ENCODE measurements at regions not wholly inside any gene's neighbourhood (a gene's known extent, or its start where the extent isn't known, plus 50 kb on each side); places are given as distances from the start of the nearest gene placed in this dataset.

GRCh38 chr14:37894463-37894862, 299.0 kb downstream of the TTC6 start:
- no peaks in the 10 kb centered on the region for H3K79me2 ChIP-seq (ENCODE audit: insufficient read depth, low read length)
- H3K27me3 ChIP-seq (ENCODE audit: insufficient read depth, low read length), result no peaks in the 10 kb centered on the region
- no peaks in the 10 kb centered on the region for H3K4me1 ChIP-seq (ENCODE audit: insufficient read depth, low read length)
- H3K9me3 ChIP-seq (ENCODE audit: low read depth, low read length), result no peaks in the 10 kb centered on the region
- no peak overlapping the region for H3K4me2 ChIP-seq (ENCODE audit: insufficient read depth, low read length)
- no peaks in the 10 kb centered on the region for H3K36me3 ChIP-seq (ENCODE audit: insufficient read depth, low read length)
- H3K27ac ChIP-seq (ENCODE audit: low read depth, low read length), result no peak overlapping the region
- no peaks in the 10 kb centered on the region for H4K20me1 ChIP-seq (ENCODE audit: insufficient read depth, low read length)
- no peak for TF ChIP-seq CTCF (IDR thresholded peaks at IDR 0.05; ENCODE audit: extremely low read depth, low read depth, low read length)
- no peak overlapping the region for H3K4me3 ChIP-seq (ENCODE audit: insufficient read depth, low read length)
- no peak for DNase-seq (ENCODE audit: insufficient read length, low spot score, missing footprints)
- no peak overlapping the region for H2AFZ ChIP-seq (ENCODE audit: low read length)

GRCh38 chr14:37899365-37899764, 303.9 kb downstream of the TTC6 start:
- H3K79me2 ChIP-seq (ENCODE audit: insufficient read depth, low read length), result no peaks in the 10 kb centered on the region
- H3K4me1 ChIP-seq (ENCODE audit: insufficient read depth, low read length), result peaks cover 8% of the 10 kb centered on the region
- no peaks in the 10 kb centered on the region for H3K27me3 ChIP-seq (ENCODE audit: insufficient read depth, low read length)
- H3K36me3 ChIP-seq (ENCODE audit: insufficient read depth, low read length), result no peaks in the 10 kb centered on the region
- no peak overlapping the region for H3K27ac ChIP-seq (ENCODE audit: low read depth, low read length)
- H3K9me3 ChIP-seq (ENCODE audit: low read depth, low read length), result no peaks in the 10 kb centered on the region
- no peaks in the 10 kb centered on the region for H4K20me1 ChIP-seq (ENCODE audit: insufficient read depth, low read length)
- H3K4me2 ChIP-seq (ENCODE audit: insufficient read depth, low read length), result no peak overlapping the region
- no peak for TF ChIP-seq CTCF (IDR thresholded peaks at IDR 0.05; ENCODE audit: extremely low read depth, low read depth, low read length)
- no peak overlapping the region for H2AFZ ChIP-seq (ENCODE audit: low read length)
- H3K4me3 ChIP-seq (ENCODE audit: insufficient read depth, low read length), result no peak overlapping the region
- DNase-seq (ENCODE audit: insufficient read length, low spot score, missing footprints), result no peak

GRCh38 chr14:37900561-37900960, 305.1 kb downstream of the TTC6 start:
- Histone ChIP-seq H3K79me2 (ENCODE audit: insufficient read depth, low read length) (no peaks in the 10 kb centered on the region), H3K36me3 (ENCODE audit: insufficient read depth, low read length) (no peaks in the 10 kb centered on the region), H3K27ac (ENCODE audit: low read depth, low read length) (no peak overlapping the region), H3K4me1 (ENCODE audit: insufficient read depth, low read length) (peaks cover 8% of the 10 kb centered on the region), H3K9me3 (ENCODE audit: low read depth, low read length) (no peaks in the 10 kb centered on the region), H4K20me1 (ENCODE audit: insufficient read depth, low read length) (no peaks in the 10 kb centered on the region), H3K27me3 (ENCODE audit: insufficient read depth, low read length) (no peaks in the 10 kb centered on the region), H3K4me2 (ENCODE audit: insufficient read depth, low read length) (no peak overlapping the region), H2AFZ (ENCODE audit: low read length) (no peak overlapping the region), H3K4me3 (ENCODE audit: insufficient read depth, low read length) (no peak overlapping the region)
- no peak for DNase-seq (ENCODE audit: insufficient read length, low spot score, missing footprints)
- no peak for TF ChIP-seq CTCF (IDR thresholded peaks at IDR 0.05; ENCODE audit: extremely low read depth, low read depth, low read length)

GRCh38 chr14:37901978-37902377, 305.7 kb upstream of the SSTR1 start:
- Histone ChIP-seq H3K4me2 (ENCODE audit: insufficient read depth, low read length) (peak overlapping the region; percentile 43), H2AFZ (ENCODE audit: low read length) (peak overlapping the region; percentile 61), H3K27me3 (ENCODE audit: insufficient read depth, low read length) (no peaks in the 10 kb centered on the region), H3K79me2 (ENCODE audit: insufficient read depth, low read length) (no peaks in the 10 kb centered on the region), H4K20me1 (ENCODE audit: insufficient read depth, low read length) (no peaks in the 10 kb centered on the region), H3K9me3 (ENCODE audit: low read depth, low read length) (no peaks in the 10 kb centered on the region), H3K27ac (ENCODE audit: low read depth, low read length) (no peak overlapping the region), H3K36me3 (ENCODE audit: insufficient read depth, low read length) (no peaks in the 10 kb centered on the region), H3K4me3 (ENCODE audit: insufficient read depth, low read length) (no peak overlapping the region), H3K4me1 (ENCODE audit: insufficient read depth, low read length) (peaks cover 8% of the 10 kb centered on the region)
- no peak for TF ChIP-seq CTCF (IDR thresholded peaks at IDR 0.05; ENCODE audit: extremely low read depth, low read depth, low read length)
- peak; percentile 62 for DNase-seq (ENCODE audit: insufficient read length, low spot score, missing footprints)
